AG04450 (cell line): ENCODE measurements at regions not wholly inside any gene's neighbourhood (a gene's known extent, or its start where the extent isn't known, plus 50 kb on each side); places are given as distances from the start of the nearest gene placed in this dataset.

Experiments used
- CTCF ChIA-PET: fragments of 300-600, 350-600 bp; formaldehyde crosslinking; extraction: SDS; loops from one replicate; lab custom pipeline; 2022; ENCODE audit warnings: antibody characterized with exemption, inconsistent platforms; lab: Charles Lee
- POLR2A ChIA-PET: fragments of 350-600 bp; formaldehyde crosslinking; extraction: SDS; loops from one replicate; lab custom pipeline; 2021; ENCODE audit warnings: antibody characterized with exemption, inconsistent platforms; lab: Yijun Ruan, JAX
- DNase-seq: peaks from one replicate; pipeline ENCODE4 v3.0.0-alpha.2; 2011; ENCODE audit warnings: low read depth, low spot score
- H3K27ac ChIP-seq: one replicate; pipeline ENCODE4 v1.5.1; 2012; ENCODE audit warnings: low read depth, low read length, control low read depth
- H3K27me3 ChIP-seq: one replicate; pipeline ENCODE4 v1.6.0; 2012; ENCODE audit warnings: low read length; ENCODE audit not compliant: control insufficient read depth, insufficient read depth
- H3K4me3 ChIP-seq: 2 replicates; pipeline ENCODE4 v1.5.1; 2011; ENCODE audit warnings: mild to moderate bottlenecking, low read depth, low read length, control low read depth
- H3K9me3 ChIP-seq: 2 replicates; pipeline ENCODE4 v1.5.1; 2012; ENCODE audit warnings: low read length; ENCODE audit not compliant: control insufficient read depth, insufficient read depth
- TF ChIP-seq, protein P1 (sequence below): IDR thresholded peaks from 2 replicates; pipeline ENCODE4 v1.5.1; 2011; ENCODE audit warnings: low read depth, low read length, control low read depth, inconsistent platforms

GRCh38 chr12:34186492-34186891 is 164.2 kb downstream of the ALG10 start:
- DNase-seq = no peak
- Histone ChIP-seq H3K4me3 (no peak overlapping the region), H3K27ac (no peak overlapping the region), H3K27me3 (no peaks in the 10 kb centered on the region), H3K9me3 (no peaks in the 10 kb centered on the region; the same call in 1 of the 2 replicates)
- TF ChIP-seq, protein P1, sequence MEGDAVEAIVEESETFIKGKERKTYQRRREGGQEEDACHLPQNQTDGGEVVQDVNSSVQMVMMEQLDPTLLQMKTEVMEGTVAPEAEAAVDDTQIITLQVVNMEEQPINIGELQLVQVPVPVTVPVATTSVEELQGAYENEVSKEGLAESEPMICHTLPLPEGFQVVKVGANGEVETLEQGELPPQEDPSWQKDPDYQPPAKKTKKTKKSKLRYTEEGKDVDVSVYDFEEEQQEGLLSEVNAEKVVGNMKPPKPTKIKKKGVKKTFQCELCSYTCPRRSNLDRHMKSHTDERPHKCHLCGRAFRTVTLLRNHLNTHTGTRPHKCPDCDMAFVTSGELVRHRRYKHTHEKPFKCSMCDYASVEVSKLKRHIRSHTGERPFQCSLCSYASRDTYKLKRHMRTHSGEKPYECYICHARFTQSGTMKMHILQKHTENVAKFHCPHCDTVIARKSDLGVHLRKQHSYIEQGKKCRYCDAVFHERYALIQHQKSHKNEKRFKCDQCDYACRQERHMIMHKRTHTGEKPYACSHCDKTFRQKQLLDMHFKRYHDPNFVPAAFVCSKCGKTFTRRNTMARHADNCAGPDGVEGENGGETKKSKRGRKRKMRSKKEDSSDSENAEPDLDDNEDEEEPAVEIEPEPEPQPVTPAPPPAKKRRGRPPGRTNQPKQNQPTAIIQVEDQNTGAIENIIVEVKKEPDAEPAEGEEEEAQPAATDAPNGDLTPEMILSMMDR = no peak
- CTCF ChIA-PET = no interaction called here
- POLR2A ChIA-PET = no interaction called here

- ChIA-PET CTCF (no interaction called here), POLR2A (no interaction called here)
- no peak for DNase-seq
- H3K27me3 ChIP-seq = no peaks in the 10 kb centered on the region
- TF ChIP-seq, protein P1 = no peak
- no peak overlapping the region for H3K27ac ChIP-seq
- H3K4me3 ChIP-seq = no peak overlapping the region
- peaks cover 3% of the 10 kb centered on the region; the same call in 1 of the 2 replicates for H3K9me3 ChIP-seq
These were observed 166.7 kb downstream of the ALG10 start for GRCh38 chr12:34188974-34189373.

GRCh38 chr12:34190054-34190453 is 167.8 kb downstream of the ALG10 start:
- DNase-seq = no peak
- Histone ChIP-seq H3K27ac (no peak overlapping the region), H3K9me3 (peaks cover 3% of the 10 kb centered on the region; the same call in 1 of the 2 replicates), H3K4me3 (no peak overlapping the region), H3K27me3 (no peaks in the 10 kb centered on the region)
- TF ChIP-seq, protein P1 = no peak
- ChIA-PET POLR2A (no interaction called here), CTCF (no interaction called here)

DNA sequence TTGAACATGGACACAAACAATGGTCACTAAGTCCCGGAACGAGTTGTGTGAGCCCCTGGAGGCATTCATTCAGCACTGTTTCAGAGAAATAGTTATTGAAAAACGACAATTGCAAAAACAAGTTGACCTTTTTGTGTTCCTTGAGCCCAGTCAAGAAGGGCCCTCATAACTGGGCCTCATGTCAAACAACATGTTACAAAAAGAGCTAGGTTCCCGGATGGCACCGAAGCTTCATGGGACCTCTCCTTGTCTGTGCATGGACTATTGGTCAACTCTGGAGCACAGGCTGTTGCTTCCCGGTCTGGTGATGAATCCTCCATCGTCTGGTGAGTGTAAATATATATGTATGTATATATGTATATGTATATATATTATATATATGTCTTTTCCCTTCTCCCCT is 176.6 kb downstream of the ALG10 start:
- DNase-seq = no peak
- Histone ChIP-seq H3K4me3 (no peak overlapping the region), H3K27ac (no peak overlapping the region), H3K9me3 (peaks cover 21% of the 10 kb centered on the region), H3K27me3 (no peaks in the 10 kb centered on the region)
- ChIA-PET CTCF (no interaction called here), POLR2A (no interaction called here)
- TF ChIP-seq, protein P1 = no peak

DNA sequence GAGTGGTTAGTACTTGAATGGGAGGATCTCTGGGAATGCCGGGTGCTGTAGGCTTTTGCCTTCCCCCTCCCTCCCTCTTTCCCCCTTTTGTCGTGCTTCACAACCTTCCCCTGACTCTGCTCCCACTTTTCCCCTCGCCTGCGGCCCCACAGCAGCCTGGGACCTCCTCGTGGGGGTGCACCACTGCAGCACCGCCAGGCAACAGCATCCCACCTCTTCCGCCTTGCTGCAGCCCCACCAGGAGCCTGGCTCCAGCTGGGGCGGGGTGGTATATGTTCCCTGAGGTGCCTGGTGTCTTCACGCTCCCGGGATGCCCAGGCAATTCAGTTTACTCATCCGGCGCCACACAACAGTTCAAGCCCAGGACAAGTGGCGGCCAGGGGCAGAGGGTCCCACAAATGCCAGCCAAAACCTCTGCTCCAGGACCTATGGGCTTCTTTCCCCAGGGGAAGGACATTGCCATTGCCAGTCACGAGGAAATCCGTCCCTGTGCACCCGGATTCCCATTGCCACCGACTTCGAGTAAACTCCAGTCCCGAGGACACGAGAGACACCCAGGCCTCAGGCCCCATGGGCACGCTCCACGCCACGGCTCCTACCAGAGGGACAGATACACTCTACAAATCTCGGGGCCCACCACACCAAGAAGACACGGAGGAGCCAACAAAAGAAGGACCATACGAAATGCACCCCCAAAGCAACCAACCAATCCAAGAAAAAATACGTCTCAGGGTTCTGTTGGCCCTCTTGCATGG is 181.7 kb downstream of the ALG10 start:
- no peak for DNase-seq
- TF ChIP-seq, protein P1 = no peak
- no peaks in the 10 kb centered on the region for H3K27me3 ChIP-seq
- H3K9me3 ChIP-seq = peaks cover 72% of the 10 kb centered on the region
- ChIA-PET POLR2A (no interaction called here), CTCF (no interaction called here)
- no peak overlapping the region for H3K4me3 ChIP-seq
- no peak overlapping the region for H3K27ac ChIP-seq
